Fibroblast of skin of back (primary cell): ENCODE measurements at regions not wholly inside any gene's neighbourhood (a gene's known extent, or its start where the extent isn't known, plus 50 kb on each side); places are given as distances from the start of the nearest gene placed in this dataset.
"Not testable (repeated sequence)": the region's sequence is repeated elsewhere in the genome, so short reads cannot be mapped to it uniquely, and the experiment has no call there.

ENCODE experiments used
- DNase-seq: peaks from one replicate; pipeline ENCODE4 v3.0.0-alpha.2; 2013

DNA sequence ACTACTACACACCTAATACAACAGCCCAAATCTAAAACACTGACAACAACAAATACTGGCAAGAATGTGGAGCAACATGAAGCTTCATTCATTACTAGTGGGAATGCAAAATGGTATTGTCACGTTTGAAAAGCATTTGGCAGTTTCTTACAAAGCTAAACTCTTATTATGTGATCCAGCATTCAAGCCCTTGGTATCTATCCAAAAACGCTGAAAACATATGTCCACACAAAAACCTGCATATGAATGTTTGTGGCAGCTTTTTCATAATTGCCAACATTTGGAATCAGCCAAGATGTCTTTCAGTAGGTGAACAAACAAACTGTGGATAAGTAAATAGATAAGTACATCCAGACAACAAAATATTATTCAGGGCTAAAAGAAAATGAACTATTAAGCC is 501.1 kb upstream of the KIF2B start:
- no peak for DNase-seq

DNA sequence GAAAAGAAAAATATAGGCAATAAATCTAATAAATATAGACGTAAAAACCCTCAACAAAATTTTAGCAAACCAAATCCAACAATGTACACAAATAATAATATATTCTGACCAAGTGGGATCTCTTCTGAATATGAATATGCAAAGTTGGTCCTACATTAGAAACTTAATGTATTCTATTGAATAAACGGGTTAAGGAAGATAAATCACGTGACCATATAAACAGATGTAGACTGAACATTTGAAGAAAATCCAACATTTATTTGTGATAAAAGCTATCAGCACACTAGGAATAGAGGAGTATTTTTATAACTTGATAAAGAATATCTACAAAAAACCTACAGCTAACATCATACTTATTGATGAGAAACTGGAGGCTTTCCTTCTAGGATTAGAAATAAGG is 502.8 kb upstream of the KIF2B start:
- no peak for DNase-seq

DNA sequence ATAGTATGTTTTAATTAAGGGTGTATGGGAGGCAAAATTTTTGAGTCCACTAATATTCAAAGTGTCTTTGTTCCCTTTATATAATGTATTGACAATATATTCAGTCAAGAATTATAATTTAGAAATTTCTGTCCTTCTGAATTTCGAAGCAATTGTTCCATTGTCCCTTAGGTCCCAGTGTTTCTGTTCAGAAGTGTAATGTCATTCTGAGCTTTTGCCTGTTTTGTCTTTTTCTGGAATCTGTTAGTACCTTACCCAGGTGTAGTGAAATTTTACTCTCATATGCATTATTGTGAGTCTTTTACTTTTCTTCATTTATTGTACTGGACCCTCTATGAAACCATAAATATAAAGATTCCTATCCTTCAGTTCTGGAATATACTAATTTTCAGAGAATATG is 505.7 kb upstream of the KIF2B start:
- DNase-seq: no peak

DNA sequence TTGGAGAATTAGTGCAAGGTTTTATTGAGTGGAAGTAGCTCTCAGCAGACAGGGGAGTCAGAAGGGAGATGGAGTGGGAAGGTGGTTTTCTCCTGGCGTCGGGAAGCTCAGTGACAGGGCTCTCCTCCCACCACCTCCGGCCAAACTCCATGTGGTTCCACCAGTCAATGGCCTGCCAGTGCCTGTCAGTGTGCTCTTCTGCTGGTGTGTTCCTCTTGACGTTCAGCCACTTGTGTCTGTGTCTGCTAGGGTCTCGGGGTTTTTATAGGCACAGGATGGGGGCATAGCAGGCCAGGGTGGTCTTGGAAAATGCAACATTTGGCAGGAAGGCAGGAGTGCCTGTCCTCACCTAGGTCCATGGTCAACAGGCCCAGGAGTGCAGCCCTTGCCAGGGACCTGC is 506.7 kb upstream of the KIF2B start:
- no peak for DNase-seq

DNA sequence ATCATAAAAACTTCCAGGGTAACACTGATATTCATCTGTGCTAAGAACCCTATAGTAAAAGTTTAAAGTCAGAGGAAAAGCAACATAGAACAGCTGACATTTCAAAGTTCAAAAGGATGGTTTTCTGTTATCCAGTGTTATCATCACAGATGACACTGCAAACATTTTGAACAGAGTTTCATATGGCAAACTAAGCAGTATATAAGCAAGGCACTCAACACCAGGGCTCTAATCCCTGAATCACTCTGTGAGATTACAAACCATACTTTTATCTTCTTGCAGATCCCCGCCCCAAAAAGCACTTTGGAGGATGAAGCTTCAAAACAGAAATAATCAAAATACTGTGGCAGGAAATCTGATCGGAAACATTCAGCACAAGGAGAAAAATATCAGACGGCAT is 508.2 kb upstream of the KIF2B start:
- DNase-seq: no peak

DNA sequence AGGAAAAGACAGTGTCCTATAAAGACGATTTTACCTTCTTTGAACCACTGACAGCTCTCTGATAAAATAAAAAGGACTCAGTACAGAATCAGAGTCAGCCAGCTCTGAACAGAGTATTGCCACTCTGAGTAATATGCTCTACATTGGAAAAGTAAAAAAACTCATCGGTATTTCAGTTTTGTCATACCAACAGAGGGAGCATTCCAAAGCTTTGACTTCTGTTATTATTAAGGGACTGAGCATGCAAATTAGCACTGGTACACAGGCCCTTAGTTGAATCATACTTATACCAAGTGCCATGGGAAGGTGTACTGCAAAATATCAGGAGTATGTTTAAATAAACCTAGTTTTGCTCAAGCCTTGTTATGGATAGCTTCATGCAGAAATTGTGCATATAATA is 509.0 kb upstream of the KIF2B start:
- peak; percentile 57 for DNase-seq

DNA sequence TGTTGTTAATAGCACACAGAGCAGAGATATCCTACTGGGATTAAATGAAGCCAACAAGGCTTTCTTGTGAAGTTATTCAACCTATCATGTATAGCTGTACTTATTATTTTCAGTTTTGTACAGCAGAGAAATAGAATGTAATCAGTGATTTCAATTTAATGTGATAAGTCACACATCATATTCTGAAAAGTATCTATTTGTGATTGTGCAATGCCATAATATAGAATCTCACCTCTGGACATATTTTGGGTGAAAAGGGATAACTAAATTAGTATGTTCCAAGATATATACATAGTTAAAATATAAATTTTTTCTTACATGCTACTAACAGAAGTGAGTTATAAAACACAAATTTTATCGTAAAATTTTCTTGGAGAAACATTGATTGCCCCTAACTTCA is 544.3 kb upstream of the KIF2B start:
- no peak for DNase-seq

DNA sequence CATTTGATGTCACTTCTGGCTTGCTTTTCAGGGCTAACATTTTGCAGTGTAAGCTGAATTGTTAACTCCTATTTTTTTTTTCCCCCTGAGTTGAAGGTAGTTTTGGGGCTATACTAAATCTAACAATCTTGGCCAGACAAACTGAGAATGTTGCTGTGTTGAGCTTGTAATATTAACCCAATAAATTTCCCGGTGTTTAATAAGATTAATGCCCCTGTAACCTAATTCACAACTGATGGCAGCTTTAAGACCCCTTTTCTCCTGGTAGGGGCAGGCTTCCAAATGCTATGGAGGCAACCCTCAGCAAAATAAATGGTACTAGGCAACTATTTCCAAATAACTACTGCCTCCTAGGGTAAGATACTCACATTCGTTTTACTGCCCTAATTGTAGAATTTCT is 549.6 kb upstream of the KIF2B start:
- no peak for DNase-seq

DNA sequence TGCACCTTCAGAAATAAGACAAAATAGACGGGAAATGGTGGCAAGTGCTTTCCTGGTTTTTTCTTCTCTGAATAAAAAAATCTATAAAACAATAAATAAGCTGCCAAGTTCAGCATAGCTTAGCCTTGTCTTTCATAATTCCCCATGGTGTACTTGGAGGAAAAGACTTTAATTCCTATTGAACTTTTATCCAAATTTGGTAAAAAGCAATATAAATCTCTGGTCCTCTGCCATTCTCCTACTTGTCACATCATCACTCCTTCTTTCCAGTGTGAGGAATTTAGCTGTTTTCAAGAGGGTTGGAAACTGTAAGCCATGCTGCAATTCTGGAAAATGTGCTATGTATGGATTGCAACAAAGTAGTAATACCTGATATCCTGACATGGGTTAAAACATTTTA is 551.8 kb upstream of the KIF2B start:
- no peak for DNase-seq

DNA sequence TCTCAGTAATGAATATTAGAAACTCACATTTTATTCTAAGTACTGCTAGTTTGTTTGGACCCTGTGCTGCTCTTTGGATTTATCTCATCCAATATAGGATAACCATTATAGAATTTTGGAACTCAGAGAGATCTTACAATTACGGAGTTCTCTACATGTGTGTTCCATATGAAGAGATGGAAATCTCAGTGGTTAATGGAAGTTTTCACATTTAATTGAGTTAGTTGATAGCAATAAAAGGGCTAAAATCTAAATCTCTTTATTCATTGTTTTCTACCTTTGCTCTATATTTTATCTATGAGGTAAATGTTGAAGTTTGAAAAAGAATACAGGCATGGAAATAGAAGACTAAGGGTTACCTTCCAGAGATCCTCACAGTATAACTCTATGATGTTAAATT is 558.0 kb upstream of the KIF2B start:
- DNase-seq: no peak

DNA sequence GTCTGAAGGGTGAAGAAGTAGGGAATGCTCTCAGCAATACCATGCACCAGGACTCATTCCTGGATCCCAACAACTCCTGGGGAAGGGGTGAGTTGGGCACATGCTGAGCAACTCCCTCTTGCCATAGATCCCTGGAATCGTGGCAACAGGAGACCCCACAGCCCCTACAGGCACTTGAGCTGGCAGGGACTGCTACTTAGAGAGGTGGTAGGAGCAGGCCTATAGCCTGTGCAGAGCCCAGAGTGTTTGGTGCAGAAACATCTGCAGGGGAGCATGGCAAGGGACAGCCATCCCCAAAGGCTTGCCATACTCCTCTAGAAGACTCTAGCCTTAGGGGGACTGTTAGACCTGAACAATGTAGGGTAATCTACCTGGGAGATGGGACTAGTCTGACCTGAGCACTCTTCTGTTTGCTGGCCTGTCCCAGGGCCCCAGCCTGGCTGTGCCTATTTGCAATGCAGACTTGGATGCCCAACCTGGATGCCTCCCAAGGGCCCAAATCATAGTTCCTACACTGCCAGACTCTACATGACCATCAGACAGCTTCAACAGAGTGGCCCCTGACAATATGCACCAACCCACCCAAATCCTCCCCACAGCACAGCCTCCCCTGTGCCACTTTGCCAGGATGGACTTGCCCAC is 568.6 kb upstream of the KIF2B start:
- DNase-seq: no peak

DNA sequence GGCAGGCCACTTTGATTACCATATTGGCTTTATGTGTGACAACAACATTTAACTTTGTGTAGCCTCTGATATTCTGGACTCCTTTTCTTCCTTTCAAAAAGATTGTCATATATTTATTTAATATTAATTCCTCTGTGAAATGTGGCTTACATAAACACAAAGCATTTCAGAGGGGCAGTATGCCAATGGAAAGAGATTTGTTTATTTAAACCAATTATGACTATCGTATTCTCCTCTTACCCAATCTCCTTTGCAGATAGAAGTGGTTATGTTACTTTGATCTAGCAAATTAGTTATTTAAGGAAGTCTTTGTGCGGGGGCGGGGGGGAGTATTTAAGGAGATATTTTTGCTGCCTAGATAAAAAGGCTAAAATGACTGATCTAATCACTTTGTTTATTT is 573.7 kb upstream of the KIF2B start:
- no peak for DNase-seq

DNA sequence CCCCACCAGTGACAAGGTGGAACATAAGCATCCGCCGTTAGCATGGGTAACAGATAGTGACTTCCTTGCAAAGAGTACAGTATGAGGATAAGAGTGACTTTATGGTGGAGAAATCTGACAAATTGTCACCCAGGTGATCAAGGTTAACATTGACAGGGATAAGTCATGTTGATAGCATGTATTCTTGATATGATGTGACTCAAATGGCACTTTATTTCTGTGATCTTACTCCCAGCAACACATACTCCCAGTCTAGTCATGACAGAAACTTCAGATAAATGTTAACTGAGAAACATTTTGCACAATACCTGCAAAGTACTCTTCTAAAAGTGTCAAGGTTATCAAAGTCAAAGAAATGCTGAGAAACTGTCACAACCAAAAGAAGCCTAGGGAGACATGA is 588.6 kb upstream of the KIF2B start:
- DNase-seq: no peak

DNA sequence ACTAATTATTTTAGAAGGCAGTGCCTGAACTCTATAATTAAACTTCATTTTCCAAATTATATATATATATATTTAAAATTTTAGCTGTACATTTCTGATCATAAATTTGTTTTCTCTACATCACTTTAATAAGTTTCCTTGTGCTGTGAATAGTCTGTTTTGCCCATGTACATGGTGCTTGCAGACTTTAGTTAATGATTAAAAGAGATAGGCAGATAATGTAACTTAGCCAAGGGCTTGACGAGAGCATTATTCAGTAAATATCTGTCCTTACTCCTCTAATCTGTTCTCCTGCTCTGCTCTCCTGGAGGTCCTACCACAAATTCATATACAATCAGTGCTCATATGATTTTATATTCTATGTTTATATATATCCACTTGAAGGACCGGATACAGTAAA is 595.2 kb upstream of the KIF2B start:
- no peak for DNase-seq

DNA sequence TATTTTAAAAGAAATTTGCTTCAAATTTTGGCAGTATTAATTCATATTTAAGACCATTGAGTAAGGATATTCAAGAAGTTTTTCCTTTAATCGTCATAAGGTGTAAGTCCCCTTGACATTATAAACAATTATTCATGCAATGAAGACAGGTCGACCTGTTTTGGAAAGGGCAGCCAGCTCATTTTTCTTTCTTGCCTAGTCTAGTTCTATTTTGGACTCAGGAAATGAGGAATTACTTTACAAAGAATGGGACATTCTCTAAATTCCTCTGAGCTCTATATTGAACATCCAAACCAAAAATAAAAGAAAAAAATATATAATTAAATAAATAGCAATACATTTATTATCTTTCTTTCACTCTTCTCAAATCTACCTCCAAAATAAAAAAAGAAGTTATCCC is 595.6 kb upstream of the KIF2B start:
- DNase-seq: no peak

DNA sequence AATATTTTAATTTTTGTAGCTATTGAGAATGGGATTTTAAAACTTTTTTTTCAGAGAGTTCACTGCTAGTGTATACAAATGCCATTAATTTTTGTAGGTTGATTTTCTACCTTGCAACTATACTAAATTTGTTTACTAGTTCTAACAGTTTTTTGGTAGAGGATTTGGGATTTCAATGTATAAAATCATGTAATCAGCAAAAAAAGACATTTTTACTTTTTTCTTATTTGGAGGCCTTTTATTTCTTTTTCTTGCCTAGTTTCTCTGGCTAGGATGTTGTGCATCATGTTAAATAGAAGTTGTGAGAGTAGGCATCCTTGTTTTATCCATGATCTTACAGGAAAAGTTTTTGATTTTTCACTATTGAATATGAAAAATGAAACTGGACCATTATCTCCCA is 602.9 kb upstream of the KIF2B start:
- no peak for DNase-seq

DNA sequence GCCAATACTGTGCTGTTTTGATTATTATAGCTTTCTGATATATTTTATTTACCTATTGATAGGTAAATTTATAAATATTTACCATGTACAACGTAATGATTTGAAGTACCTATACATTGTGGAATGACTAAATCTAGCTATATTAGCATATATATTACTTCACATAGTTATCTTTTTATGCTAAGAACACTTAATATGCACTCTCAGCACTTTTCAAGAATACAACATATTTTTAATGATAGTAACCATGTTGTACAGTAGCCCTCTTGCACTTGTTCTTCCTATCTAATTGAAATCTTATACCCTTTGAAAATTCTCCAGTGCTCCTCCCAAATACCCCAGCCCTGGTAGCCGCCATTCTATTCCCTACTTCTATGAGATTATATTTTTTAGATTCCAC is 604.0 kb upstream of the KIF2B start:
- DNase-seq: no peak

DNA sequence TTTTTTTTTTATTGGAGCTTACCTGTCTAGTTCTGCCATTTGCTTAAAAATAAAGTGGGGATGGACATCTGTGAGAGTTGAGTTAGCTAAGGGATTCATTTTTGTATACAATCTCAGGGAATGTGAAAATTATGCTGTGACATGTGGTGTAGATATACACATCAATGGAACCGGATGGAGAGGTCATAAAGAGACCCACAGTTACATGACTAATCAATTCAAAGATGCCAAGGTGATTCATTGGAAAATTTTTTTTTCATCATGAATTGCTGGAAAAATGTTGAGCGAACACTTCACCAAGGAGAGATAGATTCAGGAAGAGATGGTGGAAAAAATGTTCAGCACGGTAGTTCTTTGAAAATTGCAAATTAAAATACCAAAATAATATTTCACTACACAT is 605.4 kb upstream of the KIF2B start:
- no peak for DNase-seq

DNA sequence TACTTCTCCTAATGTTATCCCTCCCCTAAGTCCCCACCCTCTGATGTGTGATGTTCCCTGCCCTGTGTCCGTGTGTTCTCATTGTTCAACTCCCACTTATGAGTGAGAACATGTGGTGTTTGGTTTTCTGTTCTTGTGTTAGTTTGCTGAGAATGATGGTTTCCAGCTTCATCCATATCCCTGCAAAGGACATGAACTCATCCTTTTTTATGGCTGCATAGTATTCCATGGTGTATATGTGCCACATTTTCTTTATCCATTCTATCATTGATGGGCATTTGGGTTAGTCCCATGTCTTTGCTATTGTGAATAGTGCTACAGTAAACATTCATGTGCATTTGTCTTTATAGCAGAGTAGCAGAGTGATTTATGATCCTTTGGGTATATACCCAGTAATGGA is 613.8 kb upstream of the KIF2B start:
- not testable (repeated sequence) for DNase-seq

DNA sequence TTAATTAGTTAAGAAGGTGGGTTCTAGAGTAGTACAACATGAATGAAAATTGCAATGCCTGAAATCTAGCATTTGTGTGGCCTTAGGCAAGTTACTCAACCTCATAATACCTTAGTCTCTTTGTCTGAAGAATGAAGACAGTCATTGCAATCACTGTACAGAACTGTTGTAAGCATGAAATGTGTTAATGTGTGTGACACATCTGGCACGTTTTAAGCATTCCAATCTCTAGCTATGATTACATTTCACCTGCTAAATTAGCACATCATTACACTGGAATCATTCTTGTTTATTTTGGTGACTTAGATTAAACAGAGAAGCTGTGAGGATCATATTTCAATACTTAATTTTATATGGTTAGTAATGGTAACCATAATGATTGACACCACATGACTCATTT is 629.7 kb upstream of the KIF2B start:
- no peak for DNase-seq

DNA sequence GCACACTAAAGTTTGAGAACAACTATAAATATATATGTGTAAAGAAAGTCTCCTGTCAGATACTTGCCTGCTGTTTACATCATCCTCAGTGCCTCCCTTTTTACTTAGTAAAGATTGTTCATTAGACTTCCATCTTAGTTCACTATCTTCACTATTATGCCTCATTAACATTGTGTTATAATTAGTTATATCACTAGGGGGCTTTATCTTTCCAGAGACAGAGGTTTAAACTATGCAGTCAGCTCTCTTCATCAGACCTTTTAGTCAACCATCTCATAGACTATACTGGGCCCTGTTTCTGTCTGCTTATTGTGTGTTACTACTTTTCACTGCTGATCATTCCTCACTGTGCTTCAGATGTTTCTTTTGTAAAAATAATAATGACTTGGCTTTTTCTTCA is 630.8 kb upstream of the KIF2B start:
- DNase-seq: no peak

DNA sequence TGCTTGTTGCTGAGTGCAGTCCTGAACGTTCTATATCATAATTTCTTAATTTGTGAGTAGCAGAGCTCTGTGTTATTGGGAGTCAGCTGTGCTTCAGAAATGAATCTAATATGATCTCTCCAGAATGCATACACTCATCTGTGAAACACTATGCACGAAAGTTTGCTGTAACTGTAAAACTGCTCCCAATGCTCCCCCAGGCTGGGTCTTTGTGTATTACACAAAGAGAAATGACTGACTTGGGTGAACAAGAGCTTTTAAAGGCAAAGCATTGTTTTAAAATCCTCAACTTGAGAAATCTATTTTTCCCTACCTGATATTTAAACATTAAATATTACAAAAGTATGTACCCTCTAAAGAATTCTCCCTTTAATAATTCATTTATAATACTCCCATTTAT is 636.7 kb upstream of the KIF2B start:
- no peak for DNase-seq

DNA sequence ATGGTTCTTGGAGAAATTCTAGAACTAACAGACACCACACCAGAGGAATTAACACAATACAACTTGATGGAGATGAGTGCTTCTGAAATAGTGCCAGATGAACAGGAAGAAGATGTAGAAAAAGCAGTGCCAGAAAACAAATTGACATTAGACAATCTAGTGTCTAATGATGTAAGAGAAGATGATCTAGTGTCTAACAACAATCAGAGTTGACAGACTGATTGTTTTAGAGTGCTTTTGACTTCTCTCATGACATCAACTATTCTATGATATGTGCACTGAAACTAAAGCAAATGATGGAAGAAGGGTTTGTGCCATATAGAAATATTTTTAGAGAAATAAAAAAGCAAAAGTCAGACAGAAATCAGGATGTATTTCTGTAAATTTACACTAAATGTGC is 646.1 kb upstream of the KIF2B start:
- DNase-seq: no peak

DNA sequence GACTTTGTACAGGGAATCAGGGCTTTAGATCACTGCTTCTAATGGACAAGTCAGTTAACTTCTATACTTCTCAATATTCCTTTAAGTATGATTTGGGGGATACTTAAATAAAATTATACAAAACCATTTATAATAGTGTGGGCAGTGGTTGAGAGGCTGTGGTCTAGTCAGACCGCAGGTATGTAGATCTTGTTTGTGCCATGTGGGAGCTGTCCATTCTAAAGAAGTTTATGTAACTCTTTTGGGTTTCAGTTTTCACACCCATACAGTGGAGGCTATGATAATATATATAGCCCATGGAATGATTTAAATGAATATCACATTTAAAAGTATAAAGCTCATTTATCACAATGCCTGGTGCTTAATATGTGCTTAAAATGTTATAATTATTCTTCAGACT is 654.3 kb upstream of the KIF2B start:
- no peak for DNase-seq

DNA sequence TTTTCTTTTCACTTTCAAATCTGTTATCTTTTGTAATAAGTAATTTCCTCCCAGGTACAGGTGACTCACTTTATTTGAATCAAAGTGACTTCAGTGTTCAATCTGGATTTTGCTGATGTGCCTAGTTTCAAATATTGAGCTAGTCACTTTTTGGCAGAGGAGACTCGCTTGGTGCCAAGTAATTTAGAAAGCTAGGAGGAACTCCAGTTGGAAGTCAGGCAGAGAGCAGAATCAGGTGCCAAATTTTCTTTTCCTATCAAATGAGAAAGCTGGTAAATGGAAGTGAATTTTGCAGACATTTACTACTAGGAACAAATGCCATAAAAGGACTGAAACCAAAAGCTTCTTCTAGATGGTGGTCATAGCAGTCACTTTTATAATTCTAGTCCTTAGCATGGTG is 656.0 kb upstream of the KIF2B start:
- no peak for DNase-seq
